ENCODE measurements at regions not wholly inside any gene's neighbourhood (a gene's known extent, or its start where the extent isn't known, plus 50 kb on each side); places are given as distances from the start of the nearest gene placed in this dataset.

DNA sequence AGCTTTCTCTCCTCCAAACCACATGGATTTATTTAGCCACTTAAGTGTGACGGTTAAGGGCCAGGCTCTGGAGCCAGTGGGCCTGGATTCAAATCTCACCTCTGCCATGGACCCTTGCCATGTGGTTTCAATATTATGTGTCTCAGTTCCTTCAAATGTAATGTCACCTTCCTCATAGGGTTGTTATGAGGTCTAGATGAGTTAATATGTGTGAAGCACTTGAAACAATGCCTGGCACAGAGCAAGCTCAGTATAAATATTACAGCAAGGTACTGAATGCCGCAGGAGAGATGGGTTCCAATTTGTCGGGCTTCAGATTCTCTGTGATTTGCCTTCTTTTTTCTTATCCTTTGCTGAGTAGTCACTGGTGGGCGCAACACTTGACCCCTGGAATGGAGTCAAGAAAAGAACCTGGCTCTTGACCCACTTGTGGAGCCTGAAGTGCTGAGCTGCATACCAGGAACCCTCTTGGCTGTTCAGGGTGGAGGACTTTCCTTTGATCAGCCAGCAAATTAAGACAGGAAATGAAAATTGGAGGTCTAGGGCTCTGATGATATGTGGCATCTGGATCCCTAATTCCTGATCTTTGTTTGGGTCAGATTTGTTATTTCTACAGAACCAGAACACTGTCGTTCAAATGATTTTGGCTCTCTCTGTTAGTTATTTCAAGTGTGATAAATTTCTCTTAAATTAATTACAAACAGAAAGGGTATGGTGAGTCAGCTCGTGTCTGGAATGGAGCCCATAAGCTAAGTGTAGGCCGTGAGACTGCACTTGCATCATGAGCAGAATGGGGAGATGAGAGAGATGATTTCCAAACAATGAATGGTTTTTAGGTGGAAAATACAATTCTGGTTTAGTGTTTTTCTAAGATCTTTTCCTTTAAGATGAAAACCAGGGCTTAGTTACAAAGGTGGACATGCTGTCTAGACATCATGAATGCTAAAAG lies 293.0 kb downstream of the KCNS3 start:
- DNase-seq = no peak

DNA sequence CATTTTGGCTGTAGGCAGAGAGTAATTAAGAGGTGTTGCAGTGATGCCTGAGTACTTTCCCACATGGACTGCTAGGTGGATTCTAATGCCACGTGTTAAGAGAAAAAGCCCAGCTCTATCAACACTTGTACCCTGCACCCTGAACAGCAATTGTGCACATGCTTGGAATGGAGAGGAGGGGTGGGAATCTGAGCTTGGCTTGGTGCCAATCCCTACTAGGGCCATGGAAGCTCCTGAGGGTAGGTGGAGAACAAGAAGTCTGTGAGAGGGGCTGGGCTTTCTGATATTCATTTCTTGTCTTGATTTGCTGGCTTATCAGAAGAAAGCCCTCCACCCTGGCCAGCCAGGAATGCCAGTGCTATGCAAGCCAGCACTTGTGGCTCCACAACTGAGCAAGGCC lies 292.2 kb downstream of the KCNS3 start:
- DNase-seq = no peak

DNA sequence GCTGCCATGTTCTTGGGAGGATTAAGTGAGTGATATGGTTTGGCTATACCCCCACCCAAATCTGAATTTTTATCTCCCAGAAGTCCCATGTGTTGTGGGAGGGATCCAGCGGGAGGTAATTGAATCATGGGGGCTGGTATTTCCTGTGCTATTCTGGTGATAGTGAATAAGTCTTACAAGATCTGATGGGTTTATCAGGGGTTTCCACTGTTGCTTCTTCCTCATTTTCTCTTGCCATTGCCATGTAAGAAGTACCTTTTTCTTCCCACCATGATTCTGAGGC lies 291.4 kb downstream of the KCNS3 start:
- no peak for DNase-seq

GRCh38 chr2:18169121-18169892 lies 290.8 kb downstream of the KCNS3 start:
- no peak for DNase-seq

GRCh38 chr2:18167871-18168270 lies 289.4 kb downstream of the KCNS3 start:
- DNase-seq = no peak

GRCh38 chr2:18161681-18162080 lies 283.2 kb downstream of the KCNS3 start:
- no peak for DNase-seq

GRCh38 chr2:18159896-18160295 lies 281.4 kb downstream of the KCNS3 start:
- DNase-seq = no peak

GRCh38 chr2:18156421-18156820 lies 278.0 kb downstream of the KCNS3 start:
- DNase-seq = no peak

GRCh38 chr2:18156002-18156401 lies 277.5 kb downstream of the KCNS3 start:
- no peak for DNase-seq

GRCh38 chr2:18154812-18155211 lies 276.3 kb downstream of the KCNS3 start:
- DNase-seq = no peak

DNA sequence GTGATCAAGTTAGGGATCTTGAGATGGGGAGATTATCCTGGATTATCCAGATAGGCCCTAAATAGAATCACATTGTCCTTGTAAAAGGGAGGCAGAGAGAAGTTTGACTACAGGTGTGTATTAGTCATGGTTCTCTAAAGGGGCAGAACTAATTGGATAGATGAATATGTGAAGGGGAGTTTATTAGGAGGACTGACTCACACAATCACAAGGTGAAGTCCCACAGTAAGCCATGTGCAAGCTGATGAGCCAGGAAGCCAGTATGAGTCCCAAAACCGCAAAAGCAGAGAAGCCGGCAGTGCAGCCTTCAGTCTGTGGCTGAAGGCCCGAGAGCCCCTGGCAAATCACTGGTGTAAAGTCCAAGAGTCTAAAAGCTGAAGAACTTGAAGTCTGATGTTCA lies 275.8 kb downstream of the KCNS3 start:
- DNase-seq = no peak

DNA sequence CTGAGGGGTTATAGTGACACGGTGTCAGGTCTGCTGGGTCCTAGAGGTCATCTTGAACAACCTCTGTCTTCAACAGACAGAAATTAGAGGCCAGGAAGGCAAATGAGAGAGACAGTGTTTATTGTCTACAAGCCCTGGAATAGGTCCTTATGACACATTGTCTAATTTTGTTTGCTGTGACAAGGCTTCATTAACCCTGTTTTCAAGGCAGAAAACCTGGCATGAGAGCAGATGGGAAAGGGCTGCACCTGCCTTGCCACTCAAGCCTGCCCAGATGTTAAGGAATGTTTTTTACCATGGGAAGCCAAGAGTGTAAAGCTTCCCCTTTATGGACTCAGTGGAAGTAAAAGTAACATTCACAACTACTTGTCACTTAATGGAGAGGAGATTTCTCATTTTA lies 275.3 kb downstream of the KCNS3 start:
- no peak for DNase-seq

DNA sequence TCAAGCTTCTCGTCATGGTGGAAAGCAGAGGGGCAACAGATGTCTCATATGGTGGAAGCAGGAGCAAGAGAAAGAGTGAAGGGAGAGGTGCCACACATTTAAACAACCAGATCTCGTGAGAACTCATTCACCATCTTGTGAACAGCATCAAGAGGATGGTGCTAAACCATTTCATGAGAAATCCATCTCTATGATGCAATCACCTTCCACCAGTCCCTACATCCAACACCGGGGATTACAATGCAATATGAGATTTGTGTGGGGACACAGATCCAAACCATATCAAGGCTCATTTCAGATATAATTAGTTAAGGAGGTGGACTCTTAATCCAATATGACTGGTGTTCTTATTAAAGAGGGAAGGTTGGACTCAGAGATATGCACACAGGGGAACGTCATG lies 272.8 kb downstream of the KCNS3 start:
- no peak for DNase-seq

GRCh38 chr2:18149660-18150246 lies 271.3 kb downstream of the KCNS3 start:
- no peak for DNase-seq

DNA sequence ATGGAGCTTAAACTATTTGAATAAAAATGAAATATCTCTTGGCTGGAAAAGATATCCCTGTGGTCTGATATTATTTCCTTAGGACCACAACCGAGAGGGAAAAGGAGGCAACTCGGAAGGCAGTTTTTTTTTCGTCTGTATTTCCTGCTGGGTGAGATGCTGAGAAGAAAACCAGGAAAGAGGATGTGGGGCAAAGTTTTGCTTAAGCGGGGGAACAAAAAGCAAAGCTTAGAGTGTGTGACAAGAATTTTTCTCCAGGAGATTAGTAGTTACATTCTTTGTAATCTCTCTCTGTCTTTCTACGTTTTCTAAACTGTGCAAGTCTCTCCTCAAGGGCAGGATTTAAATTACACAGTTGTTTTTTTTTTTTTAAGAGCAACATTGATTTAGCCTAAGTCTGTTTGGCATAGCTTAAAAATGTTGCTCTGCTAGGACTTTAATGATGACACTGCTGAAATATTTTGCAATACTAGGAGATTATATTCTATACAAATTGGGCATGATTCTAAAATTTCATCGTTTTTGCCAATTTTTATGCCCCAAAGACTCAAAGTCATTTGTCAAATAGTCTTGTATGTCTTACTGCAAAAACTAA lies 258.5 kb downstream of the KCNS3 start:
- no peak for DNase-seq

DNA sequence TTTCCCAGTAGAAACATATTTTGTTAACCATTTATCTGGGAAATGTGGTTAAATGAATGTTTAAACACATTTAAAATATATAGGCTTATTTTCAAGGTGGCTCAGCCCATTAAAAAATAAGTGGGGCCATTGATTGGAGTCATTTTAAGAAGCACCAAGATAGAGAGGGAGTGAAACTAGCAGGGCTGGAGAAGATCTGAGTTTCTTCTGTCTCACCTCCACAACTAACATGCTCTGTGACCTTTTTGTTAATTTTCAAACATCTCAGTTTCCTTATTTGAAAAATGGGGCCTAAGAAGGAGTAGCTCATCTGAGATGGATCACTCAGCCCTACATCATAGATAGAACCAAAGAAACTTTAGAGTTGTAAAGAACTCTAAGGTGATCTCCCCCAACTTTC lies 254.8 kb downstream of the KCNS3 start:
- no peak for DNase-seq

- no peak for DNase-seq
Observed at GRCh38 chr2:18132697-18133096, 254.2 kb downstream of the KCNS3 start.

DNA sequence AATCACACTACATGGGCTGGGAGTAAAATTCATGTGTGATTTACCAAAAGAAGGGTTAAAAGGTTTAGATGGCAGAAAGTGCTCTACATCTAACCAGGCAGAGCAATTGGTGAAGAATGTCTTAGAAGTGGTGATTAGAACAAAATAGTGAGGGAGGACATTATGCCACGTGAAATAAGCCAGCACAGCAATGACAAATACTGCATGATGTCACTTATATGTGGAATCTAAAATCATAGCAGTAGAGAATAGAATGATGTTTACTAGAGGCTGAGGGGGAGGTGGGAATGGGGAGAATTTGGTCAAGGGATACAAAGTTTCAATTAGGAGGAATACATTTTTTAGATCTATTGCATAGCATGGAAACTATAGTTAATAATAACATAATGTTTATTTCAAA lies 253.3 kb downstream of the KCNS3 start:
- no peak for DNase-seq

- DNase-seq = no peak
Observed at GRCh38 chr2:18129348-18129747, 250.9 kb downstream of the KCNS3 start.

- no peak for DNase-seq
Observed at GRCh38 chr2:18125303-18125702, 246.8 kb downstream of the KCNS3 start.

- DNase-seq = no peak
Observed at GRCh38 chr2:18124116-18124835, 245.8 kb downstream of the KCNS3 start.

DNA sequence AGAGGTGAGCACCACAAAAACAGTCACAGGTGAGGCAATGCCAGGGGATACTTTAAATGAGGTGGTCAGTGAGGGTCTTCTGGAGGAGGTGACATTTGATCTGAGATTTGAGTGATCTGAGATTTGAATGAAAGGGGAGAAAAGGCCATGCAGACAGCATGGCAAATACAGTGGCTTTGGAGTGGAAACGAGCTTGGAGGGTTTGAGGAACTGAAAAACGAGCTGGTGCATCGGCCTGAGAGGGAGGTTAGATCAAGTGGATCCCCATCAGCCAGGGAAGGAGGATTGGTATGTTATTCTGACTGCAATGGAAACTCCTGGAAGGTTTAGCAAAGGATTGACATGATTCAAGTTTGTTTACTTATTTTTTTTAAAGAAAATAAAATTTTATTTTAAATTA lies 245.1 kb downstream of the KCNS3 start:
- DNase-seq = no peak

GRCh38 chr2:18123211-18123570 lies 244.7 kb downstream of the KCNS3 start:
- DNase-seq = no peak

All from activated CD4-positive, alpha-beta T cell treated with anti-CD3 and anti-CD28 coated beads for 4 hours (primary cell).